ENCODE measurements at regions not wholly inside any gene's neighbourhood (a gene's known extent, or its start where the extent isn't known, plus 50 kb on each side); places are given as distances from the start of the nearest gene placed in this dataset.

DNA sequence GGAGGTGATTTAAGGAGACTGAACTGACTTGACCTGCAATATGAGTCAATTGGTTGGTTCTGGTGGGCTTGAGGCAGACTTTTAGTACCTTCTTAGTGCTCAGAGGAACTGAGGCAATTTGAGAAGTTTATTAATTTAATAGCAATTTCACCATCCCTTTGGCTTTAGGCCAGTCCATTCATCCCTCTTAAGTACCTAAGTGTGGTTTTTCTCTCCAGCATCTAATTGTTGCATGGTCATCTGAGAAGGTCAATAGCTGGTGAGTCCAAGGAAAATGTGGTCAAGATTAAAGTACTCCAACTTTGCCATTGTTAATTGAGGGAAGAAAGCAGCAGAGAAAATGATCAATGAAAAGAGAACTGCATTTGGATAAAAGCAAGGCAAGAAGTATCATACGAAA is 115.4 kb upstream of the DYRK2 start:
- DNase-seq (ENCODE audit: low read depth in 3 of 3, low spot score in 1 of 3) = no peak

DNA sequence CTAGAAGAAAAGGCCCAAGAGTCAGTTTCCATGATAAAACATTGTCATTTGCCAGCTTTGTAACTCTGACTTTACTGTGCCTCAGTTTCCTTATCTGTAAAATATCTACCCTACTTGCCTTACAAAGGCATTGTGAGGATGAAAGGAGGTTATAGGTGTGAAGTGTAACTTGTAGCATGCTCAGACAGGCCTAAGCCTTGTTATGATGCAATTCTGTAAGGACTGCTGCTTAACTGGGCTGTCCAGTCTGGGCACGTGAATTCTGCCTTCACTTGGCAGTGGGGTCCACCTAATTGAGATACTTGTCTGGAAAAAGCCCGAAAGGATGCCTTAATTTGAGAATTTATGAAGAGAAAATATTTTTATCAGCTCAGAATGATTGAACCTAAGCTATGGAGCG is 114.5 kb upstream of the DYRK2 start:
- DNase-seq (ENCODE audit: low read depth in 3 of 3, low spot score in 1 of 3) = no peak

DNA sequence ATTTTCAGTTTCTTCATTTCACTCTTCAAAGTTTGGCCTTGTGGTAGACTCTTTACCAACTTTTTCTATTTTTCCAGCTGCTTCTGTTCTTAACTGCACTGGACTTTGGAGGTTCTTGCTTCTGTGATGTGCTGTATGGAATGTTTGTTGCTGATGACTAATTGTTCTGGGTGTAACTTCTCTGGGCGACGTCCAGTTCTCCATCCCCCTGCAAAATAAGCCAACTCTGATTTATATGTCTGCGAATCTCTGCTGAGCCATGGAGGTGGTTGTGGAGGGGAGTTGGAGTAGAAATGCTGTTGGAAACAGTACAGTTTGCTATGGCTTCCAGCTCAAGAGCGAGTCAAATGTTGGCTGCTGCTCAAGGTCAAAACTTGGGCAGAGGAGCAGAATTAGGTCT is 113.9 kb upstream of the DYRK2 start:
- no peak for DNase-seq (ENCODE audit: low read depth in 3 of 3, low spot score in 1 of 3)

DNA sequence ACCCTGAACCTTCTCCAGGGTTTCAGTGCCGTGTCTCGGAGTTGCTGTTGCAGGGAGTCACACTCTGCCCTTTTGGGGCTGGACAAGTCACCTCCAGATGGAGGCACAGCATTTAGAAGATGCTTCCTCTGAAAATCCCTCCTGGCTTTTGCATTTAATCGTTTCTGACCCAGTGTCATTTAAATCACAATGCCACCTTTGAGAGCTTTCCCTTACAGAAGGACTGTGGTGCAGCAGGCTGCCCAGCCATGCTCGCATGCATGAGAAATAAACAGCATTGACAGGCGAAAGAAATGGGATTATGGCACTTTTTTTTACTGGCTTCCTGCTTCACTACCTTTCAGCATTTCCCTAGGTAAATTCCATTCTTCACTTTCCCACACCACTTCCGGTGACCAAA is 113.4 kb upstream of the DYRK2 start:
- no peak for DNase-seq (ENCODE audit: low read depth in 3 of 3, low spot score in 1 of 3)

DNA sequence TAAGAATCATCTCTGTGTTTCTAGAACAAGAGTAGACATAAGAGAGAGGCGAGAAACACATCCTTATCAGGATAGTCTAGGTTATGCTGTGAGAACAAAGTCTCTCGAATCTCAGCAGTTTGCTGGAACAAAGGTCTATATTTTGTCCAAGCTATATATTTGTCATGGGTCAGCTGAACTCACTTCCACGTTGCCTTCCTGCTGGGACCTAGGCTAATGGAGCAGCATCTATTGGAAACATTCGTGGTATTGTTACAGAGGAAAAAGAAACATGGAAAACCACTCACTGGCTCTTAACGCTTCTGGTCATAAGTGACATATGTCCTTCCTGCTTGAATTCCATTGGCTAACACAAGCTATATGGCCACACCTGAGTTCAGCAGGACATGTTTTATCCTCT is 112.6 kb upstream of the DYRK2 start:
- DNase-seq (ENCODE audit: low read depth in 3 of 3, low spot score in 1 of 3) = no peak

DNA sequence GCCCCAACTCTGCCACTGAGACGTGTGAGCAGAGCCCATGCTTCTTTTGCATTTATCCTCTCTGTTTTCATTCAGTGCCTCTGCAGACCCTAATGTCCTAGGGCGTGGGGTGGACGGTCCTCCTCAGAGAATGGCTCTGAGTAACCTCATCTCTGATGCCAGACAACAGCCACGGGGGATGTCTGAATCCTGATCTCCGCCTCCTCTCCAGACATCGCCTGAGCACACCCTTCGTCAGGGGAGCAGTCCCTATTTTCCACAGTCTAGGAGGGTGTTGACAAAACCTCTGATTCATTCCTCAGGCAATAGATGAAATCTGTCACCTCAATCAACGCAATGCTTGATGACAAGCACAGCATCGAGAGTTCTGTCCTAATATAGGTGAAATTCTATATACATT is 109.2 kb upstream of the DYRK2 start:
- DNase-seq (ENCODE audit: low read depth in 3 of 3, low spot score in 1 of 3) = no peak

DNA sequence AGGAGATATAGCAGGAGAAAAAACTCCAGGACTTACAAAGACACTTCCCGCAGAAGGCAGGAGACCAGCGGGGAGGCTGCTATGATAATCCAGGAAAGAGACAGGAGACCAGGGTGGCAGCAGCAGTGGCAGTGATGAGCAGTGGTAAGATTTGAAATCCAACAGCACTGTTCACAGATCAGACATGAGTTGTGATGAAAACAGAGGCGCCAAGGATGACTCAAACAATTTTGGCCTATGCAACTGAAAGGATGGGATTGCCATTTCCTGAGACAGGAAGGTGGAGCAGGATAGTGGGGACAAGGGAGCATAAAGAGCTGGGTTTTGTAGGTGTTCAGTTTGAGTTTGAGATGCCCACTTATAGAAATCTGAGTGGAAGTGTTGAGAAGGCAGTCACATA is 108.6 kb upstream of the DYRK2 start:
- no peak for DNase-seq (ENCODE audit: low read depth in 3 of 3, low spot score in 1 of 3)

DNA sequence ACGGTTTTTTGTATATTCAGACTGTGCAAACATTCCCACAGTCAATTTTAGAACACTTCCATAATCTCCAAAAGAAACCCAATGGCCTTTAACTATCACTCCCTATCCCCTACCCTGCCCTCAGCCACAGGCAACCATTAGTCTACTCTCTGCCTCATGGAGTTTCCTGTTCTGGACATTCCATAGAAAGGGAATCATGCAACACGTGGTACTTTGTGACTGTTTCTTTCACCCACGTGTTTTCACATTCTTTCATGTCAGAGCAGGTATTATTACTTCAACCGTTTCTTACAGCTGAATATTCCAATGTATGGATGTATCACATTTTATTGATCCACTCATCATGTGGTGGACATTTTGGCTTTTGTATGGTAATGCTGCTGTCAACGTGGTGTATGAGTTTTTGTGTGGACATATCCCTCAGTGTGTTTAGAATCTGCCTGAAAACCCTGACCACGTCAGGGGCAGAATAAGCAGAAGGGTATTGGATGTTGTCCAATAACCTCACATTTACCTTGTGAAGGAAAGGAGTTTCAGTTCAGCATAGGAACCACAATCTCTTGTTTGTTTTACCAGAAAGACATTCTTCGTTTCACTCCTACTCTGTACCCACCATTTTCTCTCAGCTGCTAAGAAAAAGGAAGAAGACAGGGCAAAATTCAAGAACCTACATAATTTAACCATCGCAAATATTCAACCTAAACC is 107.5 kb upstream of the DYRK2 start:
- DNase-seq (ENCODE audit: low read depth in 3 of 3, low spot score in 1 of 3) = no peak

DNA sequence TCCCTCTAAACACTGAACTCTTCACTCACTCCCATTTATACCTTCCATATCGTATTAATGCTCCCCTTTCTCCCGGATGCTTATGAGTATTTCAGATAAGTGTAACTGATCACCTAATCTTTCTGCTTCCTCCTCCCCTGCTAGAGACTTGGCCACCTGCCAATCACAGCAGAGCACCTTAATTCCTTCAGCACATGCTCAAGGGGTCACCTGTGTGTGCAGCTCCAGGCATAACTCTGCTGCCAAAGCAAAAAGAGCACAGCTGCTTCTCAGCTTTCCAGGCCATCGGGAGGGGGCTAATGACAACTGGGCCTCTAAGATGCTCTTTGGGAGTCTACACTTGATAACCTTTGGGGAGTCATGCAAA is 106.9 kb upstream of the DYRK2 start:
- DNase-seq (ENCODE audit: low read depth in 3 of 3, low spot score in 1 of 3) = no peak

DNA sequence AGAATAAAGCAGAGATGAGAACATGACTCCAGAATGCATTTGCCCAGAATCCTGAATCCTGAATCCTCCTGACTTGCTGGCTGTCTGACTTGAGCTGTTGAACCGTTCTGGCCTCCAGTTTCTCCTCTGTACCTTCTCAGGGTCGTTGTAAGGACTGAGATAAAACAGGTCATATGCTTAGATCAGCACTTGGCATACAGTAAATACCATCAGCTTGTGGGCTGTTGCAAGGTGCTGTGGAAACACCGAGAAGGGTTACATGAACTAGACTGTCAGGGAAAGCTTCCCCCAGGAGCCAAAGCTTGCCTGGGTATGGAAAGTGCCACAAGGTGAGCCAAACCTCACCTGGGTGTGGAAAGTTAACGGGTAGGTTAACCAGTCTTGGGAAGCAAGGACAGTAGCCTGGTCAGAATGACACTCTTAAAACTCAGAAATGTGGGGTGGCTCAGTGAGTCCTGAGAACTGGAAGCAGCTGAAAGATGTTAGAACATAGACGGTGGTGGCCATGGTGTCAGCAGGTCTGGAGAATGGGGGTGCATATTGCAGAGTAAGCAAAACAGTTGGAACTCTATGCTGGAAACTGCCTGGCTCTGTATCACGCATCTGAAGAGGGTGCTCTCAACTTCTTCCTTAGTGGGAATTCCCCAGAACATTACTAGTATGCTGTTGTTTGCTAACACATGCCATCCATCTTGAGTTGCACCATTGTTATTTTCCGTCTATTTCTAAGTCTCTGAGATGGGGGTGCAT is 105.3 kb upstream of the DYRK2 start:
- no peak for DNase-seq (ENCODE audit: low read depth in 3 of 3, low spot score in 1 of 3)

DNA sequence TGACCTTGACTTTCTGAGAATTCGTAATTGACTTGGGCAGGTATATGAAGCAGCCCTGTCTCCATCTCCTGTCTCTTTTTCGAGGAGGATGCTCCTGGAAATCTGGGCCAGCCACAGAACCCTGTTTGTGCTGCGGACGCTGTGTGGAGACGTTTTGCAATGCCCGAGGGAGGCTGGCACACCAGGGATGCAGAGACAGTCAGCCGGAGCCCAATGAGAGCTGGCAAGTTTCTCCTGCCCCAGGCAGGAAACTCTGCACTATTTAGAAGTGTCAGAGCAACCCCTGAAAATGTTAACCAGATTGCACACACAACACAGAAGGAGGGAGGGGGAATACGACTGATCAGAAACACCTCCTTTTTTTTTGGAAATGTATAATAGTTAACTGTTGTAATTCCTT is 103.2 kb upstream of the DYRK2 start:
- DNase-seq (ENCODE audit: low read depth in 3 of 3, low spot score in 1 of 3) = no peak

DNA sequence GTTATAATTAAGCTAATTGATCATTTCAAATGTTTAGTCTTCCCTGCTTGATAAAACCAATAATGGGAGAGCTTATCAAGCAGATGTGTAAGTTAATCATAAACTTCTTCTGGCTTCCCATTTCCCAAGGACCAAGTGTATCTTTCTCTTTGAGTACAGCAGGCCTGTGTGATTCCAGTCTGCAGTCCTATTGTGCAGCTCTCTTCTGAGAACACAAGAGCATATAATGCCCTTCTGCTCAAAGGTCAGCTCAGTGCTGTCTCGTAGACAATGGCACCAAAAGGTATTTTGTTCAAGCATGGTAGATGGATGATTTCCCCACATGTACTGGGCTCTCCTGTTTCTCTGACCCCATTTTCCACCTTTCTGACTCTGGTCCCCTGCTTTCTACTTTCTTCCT is 101.8 kb upstream of the DYRK2 start:
- DNase-seq (ENCODE audit: low read depth in 3 of 3, low spot score in 1 of 3) = no peak

DNA sequence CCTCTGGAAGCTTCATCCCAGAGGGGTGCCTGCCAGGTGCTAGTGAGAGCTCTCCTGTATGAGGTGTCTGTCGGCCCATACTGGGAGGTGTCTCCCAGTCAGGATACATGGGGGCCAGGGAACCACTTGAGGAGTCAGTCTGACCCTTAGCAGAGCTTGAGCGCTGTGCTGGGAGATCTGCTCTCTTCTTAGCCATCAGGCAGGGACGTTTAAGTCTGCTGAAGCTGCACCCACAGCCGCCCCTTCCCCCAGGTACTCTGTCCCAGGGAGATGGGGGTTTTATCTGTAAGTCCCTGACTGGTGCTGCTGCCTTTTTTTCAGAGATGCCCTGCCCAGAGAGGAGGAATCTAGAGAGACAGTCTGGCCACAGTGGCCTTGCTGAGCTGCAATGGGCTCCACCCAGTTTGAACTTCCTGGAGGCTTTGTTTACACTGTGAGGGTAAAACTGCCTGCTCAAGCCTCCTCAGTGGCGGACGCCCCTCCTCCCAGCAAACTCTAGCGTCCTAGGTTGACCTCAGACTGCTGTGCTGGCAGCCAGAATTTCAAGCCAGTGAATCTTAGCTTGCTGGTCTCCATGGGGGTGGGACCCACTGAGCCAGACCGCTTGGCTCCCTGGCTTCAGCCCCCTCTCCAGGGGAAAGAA is 93.3 kb upstream of the DYRK2 start:
- DNase-seq (ENCODE audit: low read depth in 3 of 3, low spot score in 1 of 3) = peak in 1 of 3 donors; percentile 23

DNA sequence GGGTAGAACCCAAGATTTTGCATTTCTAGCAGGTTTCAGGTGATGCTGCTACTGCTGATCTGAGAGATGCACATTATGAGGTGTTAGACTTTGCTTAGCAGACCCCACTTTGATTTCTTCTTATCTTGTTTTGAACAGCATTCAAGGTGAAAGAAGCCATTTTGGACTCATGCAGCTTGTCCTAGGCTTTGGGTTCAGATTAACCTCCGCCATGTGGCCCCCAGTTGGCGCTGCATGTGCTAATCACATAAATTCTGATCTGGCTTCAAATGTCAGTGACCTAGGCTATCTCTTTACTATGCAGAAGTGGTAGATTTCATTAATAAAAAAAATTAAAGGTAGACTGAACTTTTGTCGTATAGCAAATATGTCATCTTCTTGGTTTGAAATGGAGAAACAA is 89.8 kb upstream of the DYRK2 start:
- no peak for DNase-seq (ENCODE audit: low read depth in 3 of 3, low spot score in 1 of 3)

DNA sequence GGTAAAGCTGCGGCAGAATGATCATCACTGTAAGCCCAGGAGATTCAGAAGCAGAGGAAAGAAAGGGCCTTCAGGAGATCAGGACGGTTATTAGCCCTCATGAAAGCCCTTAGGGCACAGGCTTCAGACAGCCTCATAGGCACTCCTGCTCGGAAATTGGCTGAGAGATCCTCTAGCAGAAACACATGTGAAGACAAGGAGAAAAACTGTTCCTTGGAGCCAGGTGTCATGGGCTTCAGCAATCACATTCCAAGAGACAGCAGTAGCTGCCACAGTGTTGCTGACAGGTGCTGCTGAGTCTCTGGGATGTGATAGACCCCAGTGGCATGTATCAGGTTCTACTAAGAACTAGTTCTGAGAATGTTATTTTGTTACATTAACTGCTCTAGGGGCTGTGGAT is 88.8 kb upstream of the DYRK2 start:
- DNase-seq (ENCODE audit: low read depth in 3 of 3, low spot score in 1 of 3) = no peak

DNA sequence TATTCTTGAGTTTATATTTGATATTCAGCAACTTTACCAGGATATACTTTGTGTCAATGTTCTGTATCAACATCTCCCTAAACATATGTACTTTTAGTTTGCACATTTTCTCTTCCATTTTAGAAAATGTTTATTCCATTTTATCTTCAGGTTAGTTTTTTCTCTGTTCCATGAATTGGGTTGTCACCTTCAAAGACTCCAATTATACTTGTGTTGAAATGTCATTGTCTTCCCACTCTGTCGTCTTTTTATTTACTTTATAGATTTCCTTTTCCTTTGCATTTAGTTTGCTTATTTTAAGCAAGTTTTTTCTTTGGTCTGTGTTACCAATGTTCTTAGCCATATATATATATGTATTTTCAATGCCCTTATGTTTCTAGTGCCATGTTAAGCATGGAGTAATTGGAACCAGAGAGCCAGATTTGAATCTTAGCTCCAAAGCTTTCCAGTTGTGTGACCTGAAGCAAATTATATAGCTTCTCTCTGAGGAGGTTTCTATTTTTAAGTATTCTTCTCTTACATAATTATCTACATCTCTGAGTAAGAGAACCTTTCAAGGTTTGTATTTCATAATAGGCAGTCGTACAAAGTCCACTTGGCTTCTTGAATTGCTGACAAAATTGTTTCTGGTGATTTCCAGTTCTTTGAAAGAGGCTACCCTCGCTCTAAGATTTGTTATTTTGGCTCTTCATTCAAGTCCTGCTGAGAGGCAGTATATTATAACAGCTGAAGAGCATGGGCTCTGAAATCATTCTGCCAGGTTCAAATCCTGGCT is 85.8 kb upstream of the DYRK2 start:
- DNase-seq (ENCODE audit: low read depth in 3 of 3, low spot score in 1 of 3) = no peak

DNA sequence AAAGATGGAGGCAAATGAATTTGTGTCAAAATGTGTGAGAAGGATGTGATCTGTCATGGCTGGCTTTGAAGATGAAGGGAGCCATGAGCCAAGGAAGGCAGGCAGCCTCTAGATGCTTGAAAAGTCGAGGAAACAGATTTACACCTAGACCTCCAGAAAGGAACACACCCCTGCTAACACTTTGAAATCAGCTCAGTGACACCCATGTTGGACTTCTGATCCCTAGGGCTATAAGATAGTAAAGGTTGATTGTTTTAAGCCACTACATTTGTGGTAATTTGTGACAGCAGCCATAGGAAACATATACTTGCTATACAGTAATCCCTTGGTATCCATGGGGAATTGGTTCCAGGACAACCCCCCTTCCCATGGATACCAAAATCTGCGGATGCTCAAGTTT is 80.5 kb upstream of the DYRK2 start:
- DNase-seq (ENCODE audit: low read depth in 3 of 3, low spot score in 1 of 3) = no peak

DNA sequence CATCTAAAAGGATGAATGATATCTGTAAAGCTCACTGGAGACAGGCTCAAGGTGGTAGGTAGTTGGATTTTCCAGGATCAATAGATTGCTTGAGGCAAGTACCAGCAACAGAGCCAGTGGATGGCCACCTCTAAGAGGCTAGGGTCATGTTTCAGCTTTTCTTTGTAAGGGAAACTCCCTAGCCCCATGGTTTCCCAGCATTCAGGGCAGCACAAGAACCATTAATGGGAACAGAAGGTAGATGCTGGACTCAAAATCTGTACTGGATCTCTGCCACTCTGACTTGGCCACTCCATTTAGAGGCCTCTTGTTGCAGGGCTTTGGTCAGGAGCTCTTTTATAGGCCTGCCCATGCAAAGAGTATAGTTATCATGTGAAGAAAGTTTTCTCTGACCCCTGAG is 76.1 kb upstream of the DYRK2 start:
- no peak for DNase-seq (ENCODE audit: low read depth in 3 of 3, low spot score in 1 of 3)

DNA sequence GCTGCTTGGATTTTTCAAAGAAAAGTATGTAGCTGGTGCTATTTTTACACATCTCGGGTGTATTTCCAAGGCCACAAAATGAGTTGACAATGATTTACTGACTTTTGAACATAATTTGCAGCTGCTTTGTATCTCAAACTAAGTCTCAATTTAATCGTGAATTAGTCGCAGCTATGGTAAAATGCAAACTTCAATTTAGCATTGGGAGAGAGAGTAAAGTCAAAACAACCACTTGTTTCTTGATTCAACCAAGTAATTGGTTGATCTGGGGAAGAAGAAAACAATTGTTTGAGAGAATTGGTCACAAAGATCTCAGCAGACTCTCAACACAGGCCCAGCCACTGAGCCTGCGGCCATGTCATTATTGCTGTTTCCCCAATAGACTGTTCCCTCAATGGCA is 75.0 kb upstream of the DYRK2 start:
- DNase-seq (ENCODE audit: low read depth in 3 of 3, low spot score in 1 of 3) = no peak

DNA sequence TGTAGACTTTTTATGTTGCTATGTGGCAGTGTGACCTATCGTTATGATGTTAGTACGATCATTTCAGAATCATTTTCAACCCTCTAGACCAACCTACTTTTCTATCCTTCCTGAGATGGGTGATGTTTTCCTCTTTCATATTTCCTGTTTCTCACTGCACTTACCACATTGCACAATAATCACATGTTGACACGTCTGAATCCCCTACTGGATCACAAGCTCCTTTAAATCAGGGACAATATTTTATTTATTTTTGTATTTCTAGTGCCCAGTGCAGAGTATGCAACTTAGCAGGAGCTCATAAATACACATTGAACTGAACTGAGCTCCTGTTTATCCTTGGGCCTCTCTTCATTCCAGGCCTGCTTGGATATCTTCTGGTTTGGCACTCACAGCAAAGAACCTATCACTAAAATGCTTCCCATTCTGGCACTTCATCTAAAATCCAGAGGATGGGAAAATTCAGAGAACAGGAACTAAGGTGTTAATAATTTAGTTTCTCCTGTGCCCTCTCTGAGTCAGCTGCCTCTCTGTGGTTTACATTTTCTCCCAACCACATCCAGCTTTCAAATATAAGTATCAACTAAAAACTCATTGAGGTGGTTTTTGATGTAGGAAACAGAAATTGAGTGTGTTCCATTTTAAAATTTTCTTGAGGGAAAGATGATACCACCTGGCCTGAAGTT is 69.4 kb upstream of the DYRK2 start:
- DNase-seq (ENCODE audit: low read depth in 3 of 3, low spot score in 1 of 3) = no peak

DNA sequence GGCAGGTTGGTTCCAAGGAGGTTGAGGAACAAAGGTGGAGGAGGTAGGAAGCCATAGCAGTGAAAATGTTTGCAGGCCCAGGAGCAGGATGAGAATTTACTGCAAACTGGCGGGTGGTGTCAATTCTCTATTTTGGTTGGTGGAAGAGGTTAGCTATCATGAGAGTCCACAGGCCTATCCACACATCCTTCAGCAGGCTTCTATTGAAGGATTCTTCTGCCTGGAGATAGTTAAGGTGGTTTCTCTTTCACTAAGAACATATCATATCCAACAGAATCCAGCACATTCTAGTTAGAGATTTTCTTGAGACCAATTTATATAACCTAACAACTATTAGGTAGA is 68.9 kb upstream of the DYRK2 start:
- DNase-seq (ENCODE audit: low read depth in 3 of 3, low spot score in 1 of 3) = no peak
